MM.1S (cell line): ENCODE measurements at regions not wholly inside any gene's neighbourhood (a gene's known extent, or its start where the extent isn't known, plus 50 kb on each side); places are given as distances from the start of the nearest gene placed in this dataset.

Experiments used
- DNase-seq: peaks from one replicate; pipeline ENCODE4 v3.0.0-alpha.2; 2015
- H2AFZ ChIP-seq: fragments of 300-600 bp; sonication (generic); 2 replicates; pipeline ENCODE4 v1.6.0; 2016; ENCODE audit warnings: antibody characterized with exemption, low read length
- H3F3A ChIP-seq: fragments of 300-600 bp; sonication (generic); 2 replicates; pipeline ENCODE4 v1.6.1; 2016; ENCODE audit warnings: mild to moderate bottlenecking, antibody characterized with exemption, low read length, moderate library complexity, mixed read lengths; ENCODE audit not compliant: insufficient read depth
- H3K27ac ChIP-seq: fragments of 300-600 bp; sonication (generic); 2 replicates; pipeline ENCODE4 v1.5.1; 2016; ENCODE audit warnings: mild to moderate bottlenecking, low read length
- H3K27me3 ChIP-seq: fragments of 300-600 bp; sonication (generic); replicated peaks from 2 replicates; pipeline ENCODE4 v1.6.0; 2016; ENCODE audit warnings: low read length; ENCODE audit not compliant: insufficient read depth
- H3K36me3 ChIP-seq: fragments of 300-600 bp; sonication (generic); replicated peaks from 2 replicates; pipeline ENCODE4 v1.6.1; 2016; ENCODE audit warnings: mild to moderate bottlenecking, low read length, mixed read lengths; ENCODE audit not compliant: insufficient read depth
- H3K4me1 ChIP-seq: fragments of 300-600 bp; sonication (generic); 2 replicates; pipeline ENCODE4 v1.6.1; 2016; ENCODE audit warnings: low read length, mixed read lengths
- H3K4me2 ChIP-seq: fragments of 300-600 bp; sonication (generic); 2 replicates; pipeline ENCODE4 v1.6.0; 2016; ENCODE audit warnings: low read depth, low read length
- H3K4me3 ChIP-seq: fragments of 300-600 bp; sonication (generic); 2 replicates; pipeline ENCODE4 v1.5.1; 2016; ENCODE audit warnings: low read length, mixed read lengths
- H3K79me2 ChIP-seq: fragments of 300-600 bp; sonication (generic); 2 replicates; pipeline ENCODE4 v1.6.1; 2016; ENCODE audit warnings: mixed run types, low read length, mixed read lengths
- H3K9ac ChIP-seq: fragments of 300-600 bp; sonication (generic); 2 replicates; pipeline ENCODE4 v1.6.1; 2016; ENCODE audit warnings: low read length, mixed read lengths
- H3K9me2 ChIP-seq: fragments of 300-600 bp; sonication (generic); replicated peaks from 2 replicates; pipeline ENCODE4 v1.6.1; 2016; ENCODE audit warnings: mild to moderate bottlenecking, low read length, mixed read lengths; ENCODE audit not compliant: insufficient read depth
- H3K9me3 ChIP-seq: fragments of 300-600 bp; sonication (generic); replicated peaks from 2 replicates; pipeline ENCODE4 v1.6.1; 2016; ENCODE audit warnings: mild to moderate bottlenecking, low read length, mixed read lengths; ENCODE audit not compliant: insufficient read depth
- H4K20me1 ChIP-seq: fragments of 300-600 bp; sonication (generic); 2 replicates; pipeline ENCODE4 v1.6.1; 2016; ENCODE audit warnings: mild to moderate bottlenecking, low read length, moderate library complexity, mixed read lengths; ENCODE audit not compliant: insufficient read depth
- EZH2 ChIP-seq: fragments of 300-600 bp; sonication (generic); optimal IDR thresholded peaks from 2 replicates; pipeline ENCODE3; 2017; ENCODE audit warnings: low read depth, mild to moderate bottlenecking, antibody characterized with exemption, low read length, mixed read lengths
- EZH2phosphoT487 ChIP-seq: fragments of 300-600 bp; sonication (generic); IDR thresholded peaks from 2 replicates; pipeline ENCODE4 v1.6.1; 2018; ENCODE audit warnings: antibody characterized with exemption, low read length
- TF ChIP-seq, protein P1 (sequence below): fragments of 300-600 bp; sonication (generic); IDR thresholded peaks from 2 replicates; pipeline ENCODE4 v1.5.1; 2016; ENCODE audit warnings: antibody characterized with exemption, low read length, mixed read lengths

DNA sequence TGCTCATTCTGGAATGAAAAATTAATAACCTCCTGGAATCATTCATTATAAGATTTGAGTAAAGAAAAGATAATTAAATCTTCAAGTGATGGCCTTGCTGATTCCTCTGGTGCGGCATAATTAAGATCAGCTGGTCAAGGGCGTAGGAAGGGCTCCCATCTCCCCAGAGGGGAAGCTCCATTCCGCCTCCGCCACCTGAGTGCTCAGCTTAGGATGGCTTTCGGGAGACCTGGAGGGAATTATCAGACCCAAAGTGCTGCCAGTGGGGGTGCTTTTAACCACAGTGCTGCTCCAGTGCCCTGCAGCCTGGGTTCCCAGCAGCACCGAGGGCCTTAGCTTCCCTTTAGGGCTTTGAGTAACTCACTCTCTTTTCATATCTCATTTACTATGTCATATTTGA lies 556.6 kb upstream of the RGMA start:
- Histone ChIP-seq H3K4me1 (no peaks in the 10 kb centered on the region), H3K27me3 (no peaks in the 10 kb centered on the region)
- TF ChIP-seq EZH2 (no peak), EZH2phosphoT487 (no peak)
- TF ChIP-seq, protein P1, sequence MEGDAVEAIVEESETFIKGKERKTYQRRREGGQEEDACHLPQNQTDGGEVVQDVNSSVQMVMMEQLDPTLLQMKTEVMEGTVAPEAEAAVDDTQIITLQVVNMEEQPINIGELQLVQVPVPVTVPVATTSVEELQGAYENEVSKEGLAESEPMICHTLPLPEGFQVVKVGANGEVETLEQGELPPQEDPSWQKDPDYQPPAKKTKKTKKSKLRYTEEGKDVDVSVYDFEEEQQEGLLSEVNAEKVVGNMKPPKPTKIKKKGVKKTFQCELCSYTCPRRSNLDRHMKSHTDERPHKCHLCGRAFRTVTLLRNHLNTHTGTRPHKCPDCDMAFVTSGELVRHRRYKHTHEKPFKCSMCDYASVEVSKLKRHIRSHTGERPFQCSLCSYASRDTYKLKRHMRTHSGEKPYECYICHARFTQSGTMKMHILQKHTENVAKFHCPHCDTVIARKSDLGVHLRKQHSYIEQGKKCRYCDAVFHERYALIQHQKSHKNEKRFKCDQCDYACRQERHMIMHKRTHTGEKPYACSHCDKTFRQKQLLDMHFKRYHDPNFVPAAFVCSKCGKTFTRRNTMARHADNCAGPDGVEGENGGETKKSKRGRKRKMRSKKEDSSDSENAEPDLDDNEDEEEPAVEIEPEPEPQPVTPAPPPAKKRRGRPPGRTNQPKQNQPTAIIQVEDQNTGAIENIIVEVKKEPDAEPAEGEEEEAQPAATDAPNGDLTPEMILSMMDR, result no peak

DNA sequence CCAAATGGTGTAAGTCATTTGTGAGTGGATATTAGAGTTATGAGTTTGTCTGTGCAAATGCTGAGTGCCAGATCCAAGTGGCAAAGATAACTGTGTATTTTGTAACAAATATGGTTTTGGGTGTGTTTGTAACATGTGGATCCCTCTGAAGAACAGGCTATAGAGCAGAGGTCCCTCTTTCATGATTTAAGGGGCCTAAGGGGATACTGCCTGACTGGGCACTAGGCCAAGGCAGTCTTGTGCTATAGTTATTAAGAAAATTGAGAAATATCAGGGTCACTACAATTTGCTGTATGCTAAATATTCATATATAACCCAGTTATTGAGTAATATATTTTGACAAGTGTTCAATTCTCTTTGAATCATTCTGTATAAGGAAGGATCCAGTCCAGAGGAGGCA lies 555.6 kb upstream of the RGMA start:
- H3K9me3 ChIP-seq, result no peaks in the 10 kb centered on the region
- TF ChIP-seq EZH2, result no peak
- no peaks in the 10 kb centered on the region for H3K27me3 ChIP-seq
- H3K27ac ChIP-seq, result no peak overlapping the region
- no peaks in the 10 kb centered on the region for H4K20me1 ChIP-seq
- H3K4me2 ChIP-seq, result no peak overlapping the region
- no peak overlapping the region for H3K4me3 ChIP-seq
- no peaks in the 10 kb centered on the region for H3F3A ChIP-seq
- H3K79me2 ChIP-seq, result no peaks in the 10 kb centered on the region
- H3K9ac ChIP-seq, result no peak overlapping the region
- no peak for DNase-seq
- no peak overlapping the region for H2AFZ ChIP-seq
- no peaks in the 10 kb centered on the region for H3K36me3 ChIP-seq
- H3K9me2 ChIP-seq, result no peaks in the 10 kb centered on the region
- H3K4me1 ChIP-seq, result no peaks in the 10 kb centered on the region

More for the DNA sequence above, 556.6 kb upstream of the RGMA start:
- no peak overlapping the region for H2AFZ ChIP-seq
- H3K4me2 ChIP-seq, result no peak overlapping the region
- no peaks in the 10 kb centered on the region for H3F3A ChIP-seq
- no peak overlapping the region for H3K27ac ChIP-seq
- DNase-seq, result no peak
- no peaks in the 10 kb centered on the region for H3K9me2 ChIP-seq
- no peak overlapping the region for H3K4me3 ChIP-seq
- no peak overlapping the region for H3K9ac ChIP-seq
- no peaks in the 10 kb centered on the region for H3K79me2 ChIP-seq
- no peaks in the 10 kb centered on the region for H4K20me1 ChIP-seq
- no peaks in the 10 kb centered on the region for H3K36me3 ChIP-seq
- no peaks in the 10 kb centered on the region for H3K9me3 ChIP-seq

DNA sequence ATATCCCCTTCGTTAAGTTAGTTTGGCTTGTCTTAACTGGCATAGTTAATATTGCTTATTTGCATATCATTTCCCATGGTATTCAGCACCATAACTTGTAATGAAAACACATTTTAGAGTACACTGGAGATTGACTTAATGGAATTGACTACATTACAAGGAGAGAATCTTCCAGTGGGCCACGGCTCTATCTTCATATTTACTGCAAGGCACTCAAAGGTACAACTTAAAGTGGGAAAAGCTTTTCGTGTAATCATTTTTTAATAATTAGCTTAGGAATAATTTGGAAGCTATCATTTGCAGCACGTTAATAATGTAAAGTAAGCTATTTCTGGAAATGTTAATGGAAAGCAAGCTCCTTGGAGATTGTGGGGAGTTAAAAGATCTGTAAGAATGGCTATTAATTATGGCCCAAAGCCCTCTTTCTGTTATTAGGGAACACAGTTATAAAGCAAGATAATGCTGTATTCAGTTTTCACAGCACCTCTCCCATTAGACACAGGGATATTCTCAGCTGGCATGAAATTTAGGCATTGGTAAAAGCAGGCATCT lies 551.5 kb upstream of the RGMA start:
- Histone ChIP-seq H3K4me3 (no peak overlapping the region), H3F3A (no peaks in the 10 kb centered on the region), H3K4me2 (no peak overlapping the region), H3K27ac (no peak overlapping the region), H3K36me3 (no peaks in the 10 kb centered on the region), H3K4me1 (no peaks in the 10 kb centered on the region), H3K9me2 (no peaks in the 10 kb centered on the region), H3K9me3 (no peaks in the 10 kb centered on the region), H4K20me1 (no peaks in the 10 kb centered on the region), H3K9ac (no peak overlapping the region), H3K79me2 (no peaks in the 10 kb centered on the region), H3K27me3 (no peaks in the 10 kb centered on the region), H2AFZ (no peak overlapping the region)
- DNase-seq, result no peak
- TF ChIP-seq, protein P1, result no peak
- TF ChIP-seq EZH2phosphoT487, result no peak

DNA sequence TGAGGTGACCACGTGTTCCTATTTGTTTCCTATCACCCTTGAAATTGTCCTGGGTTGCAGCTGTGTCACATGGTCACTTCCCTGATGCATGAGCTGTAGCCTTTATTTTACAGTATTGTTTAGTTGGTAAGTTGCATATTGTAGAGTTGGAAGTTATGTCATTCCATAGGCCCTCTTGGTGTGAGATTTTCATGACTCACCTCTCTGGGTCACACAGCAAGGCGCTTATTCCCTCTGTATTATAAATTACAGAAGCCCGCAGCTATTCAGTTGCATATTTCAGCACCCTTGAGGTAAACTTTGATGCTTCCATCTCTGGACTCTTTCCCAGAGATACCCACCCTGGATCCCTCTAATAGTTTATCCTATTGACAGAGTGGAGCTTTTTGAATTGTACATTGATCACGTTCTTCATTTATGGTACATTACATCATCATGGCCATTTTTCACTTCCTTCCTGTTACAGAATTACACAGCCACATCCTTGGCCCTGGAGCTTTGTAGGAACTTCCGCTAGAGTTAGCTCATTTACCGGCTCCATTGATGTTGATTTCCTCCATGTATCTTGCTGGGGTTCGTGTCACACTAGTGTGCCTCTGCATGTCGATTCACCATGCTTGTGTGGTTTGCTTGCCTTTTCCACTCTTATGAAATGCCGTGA lies 543.1 kb upstream of the RGMA start:
- no peak for TF ChIP-seq EZH2
- TF ChIP-seq, protein P1, result no peak
- no peak for TF ChIP-seq EZH2phosphoT487
- Histone ChIP-seq H4K20me1 (no peaks in the 10 kb centered on the region), H3K9me3 (no peaks in the 10 kb centered on the region), H3K79me2 (no peaks in the 10 kb centered on the region), H3K9ac (no peak overlapping the region), H3K36me3 (no peaks in the 10 kb centered on the region), H3K9me2 (no peaks in the 10 kb centered on the region), H3K27ac (no peak overlapping the region), H3K4me3 (no peak overlapping the region), H3K4me1 (no peaks in the 10 kb centered on the region), H3K4me2 (no peak overlapping the region), H3F3A (no peaks in the 10 kb centered on the region), H3K27me3 (no peaks in the 10 kb centered on the region), H2AFZ (no peak overlapping the region)
- no peak for DNase-seq
